Stromal cell of bone marrow (primary cell): ENCODE measurements at regions not wholly inside any gene's neighbourhood (a gene's known extent, or its start where the extent isn't known, plus 50 kb on each side); places are given as distances from the start of the nearest gene placed in this dataset.
A peak's percentile ranks its signal among the peaks of the same experiment; 100 is the strongest.

ENCODE experiments used
- DNase-seq: peaks from one replicate; pipeline ENCODE4 v3.0.0-alpha.2; 2012; ENCODE audit warnings: low read depth

DNA sequence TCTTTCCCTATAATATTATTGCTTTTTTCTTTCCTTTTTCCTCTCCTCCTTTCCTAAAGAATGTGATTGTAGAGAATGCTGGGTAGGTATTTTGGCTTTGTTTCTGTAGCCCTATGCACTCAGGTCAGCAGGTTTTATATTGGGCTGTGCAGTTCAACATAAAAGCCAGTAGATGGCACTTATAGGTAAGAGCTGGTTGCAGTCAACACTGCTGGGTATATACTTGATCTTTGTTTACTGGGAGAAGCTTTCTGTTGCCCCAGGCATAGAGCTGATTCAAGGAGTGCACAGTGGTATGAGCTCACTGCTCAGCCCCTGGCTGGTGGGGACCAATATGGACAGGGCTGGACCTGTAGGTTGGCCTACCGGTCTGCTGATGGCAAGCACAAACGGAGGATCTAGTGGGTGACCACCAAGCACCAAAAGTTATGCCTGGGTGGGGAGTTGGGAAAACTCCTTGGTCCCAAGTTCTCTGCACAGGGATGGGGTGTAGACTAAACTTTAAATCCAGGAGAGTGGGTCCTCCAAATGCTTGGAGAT, 378.9 kb downstream of the PMP22 start:
- no peak for DNase-seq

DNA sequence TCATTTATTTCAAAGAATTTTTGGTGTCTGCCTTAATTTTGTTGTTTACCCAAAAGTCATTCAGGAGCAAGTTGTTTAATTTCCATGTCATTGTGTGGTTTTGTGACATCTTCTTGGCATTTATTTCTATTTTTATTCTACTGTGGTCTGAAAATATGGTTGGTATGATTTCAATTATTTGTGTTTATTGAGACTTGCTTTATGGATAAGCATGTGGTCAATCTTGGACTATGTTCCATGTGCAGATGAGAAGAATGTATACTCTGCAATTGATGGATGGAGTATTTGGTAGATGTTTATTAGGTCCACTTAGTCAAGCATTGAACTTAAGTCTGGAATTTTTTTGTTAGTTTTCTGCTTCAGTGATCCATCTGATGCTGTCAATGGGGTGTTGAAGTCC, 383.0 kb downstream of the PMP22 start:
- DNase-seq = no peak

DNA sequence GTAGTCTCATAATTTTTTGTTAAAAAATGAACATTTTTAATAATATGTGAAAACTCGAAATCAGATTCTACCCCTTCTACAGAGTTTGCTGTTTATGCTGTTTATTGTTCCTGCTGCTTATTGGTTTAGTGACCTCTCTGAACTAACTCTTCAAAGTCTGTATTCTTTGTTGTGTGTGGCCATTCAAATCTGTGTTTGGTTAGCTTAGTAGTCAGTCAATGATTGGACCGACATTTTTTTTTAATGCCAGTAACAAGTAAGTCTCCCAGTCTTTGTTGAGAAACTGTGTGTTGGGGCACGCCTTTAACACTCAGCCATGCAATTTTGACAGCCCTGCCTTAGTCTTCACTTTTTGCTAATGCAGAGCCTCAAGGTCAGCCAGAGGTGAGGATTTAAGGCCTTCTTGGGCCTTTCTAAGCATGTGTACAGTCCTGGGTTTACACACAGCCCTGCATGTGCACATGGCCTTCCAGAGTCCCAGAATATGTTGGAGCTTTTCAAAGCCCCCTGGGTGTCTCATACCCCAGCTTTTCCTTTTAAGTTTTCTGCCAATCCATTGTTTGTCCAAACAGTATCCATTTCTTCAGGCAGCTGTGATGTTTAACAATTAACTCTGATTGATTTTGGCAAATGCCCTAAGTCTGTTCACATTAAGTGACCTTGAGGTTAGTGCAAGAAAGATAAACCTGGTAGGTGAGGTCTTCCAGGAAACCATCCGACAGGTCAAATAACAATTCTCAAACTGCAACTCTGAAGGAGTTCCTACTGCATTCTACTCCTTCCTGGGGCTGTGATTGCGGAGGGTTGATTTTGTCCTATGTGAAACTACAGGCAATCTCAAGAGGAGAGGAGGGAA, 389.3 kb downstream of the PMP22 start:
- no peak for DNase-seq

DNA sequence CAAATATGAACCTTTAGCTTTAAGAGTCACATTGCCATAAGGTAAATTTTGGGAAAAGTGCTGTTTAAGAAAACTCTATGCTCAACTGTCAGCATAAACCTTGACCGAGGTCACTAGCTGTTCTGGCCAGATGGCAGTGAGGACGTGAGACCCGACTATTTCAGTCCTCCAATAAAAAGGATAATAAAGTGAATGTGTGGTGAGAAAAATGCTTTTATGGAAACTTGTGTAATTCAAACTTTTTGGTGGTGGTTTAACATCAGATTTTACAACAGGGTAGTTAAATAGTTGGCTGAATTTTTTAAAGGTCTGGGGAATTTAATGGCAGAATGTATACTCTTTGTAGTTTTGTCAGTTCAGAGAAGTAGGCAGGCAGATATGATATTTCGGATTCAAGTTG, 391.1 kb downstream of the PMP22 start:
- DNase-seq = no peak

DNA sequence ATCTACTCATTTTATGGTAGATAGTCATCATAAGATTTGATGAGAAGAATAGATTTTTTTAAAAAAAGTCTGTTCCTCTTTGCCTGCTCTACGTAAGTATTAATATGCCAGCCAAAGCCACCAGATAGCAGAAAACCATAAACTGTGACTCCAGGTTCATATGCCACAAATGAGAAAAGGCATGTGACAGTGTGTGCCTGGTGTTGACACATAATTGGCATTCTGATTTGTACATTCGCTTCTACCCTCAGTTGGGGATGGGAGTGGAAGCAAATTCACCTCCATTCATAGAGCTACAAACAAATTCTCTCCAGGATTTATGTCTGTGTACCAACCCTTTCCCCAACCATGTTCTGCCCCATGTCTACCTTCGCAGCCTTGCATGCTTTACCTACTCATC, 391.6 kb downstream of the PMP22 start:
- no peak for DNase-seq

DNA sequence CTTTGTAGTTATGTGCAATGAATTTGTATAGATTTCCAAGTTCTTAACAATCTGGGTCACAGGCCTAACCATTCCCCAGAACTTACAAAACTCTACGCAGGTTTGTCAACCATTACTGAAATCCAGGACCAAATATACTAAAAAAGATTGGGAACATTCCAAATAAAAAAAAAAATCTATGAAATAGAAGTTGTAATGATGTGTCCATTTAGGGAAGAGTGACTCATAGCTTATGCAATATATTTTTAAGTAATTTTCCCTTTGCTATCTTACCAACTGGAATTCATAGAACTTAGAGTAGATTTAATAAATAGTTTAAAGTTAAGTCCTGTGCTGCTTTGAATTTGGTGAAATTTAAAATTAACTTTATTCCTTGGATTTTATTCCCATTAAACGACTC, 393.2 kb downstream of the PMP22 start:
- DNase-seq = peak; percentile 46

DNA sequence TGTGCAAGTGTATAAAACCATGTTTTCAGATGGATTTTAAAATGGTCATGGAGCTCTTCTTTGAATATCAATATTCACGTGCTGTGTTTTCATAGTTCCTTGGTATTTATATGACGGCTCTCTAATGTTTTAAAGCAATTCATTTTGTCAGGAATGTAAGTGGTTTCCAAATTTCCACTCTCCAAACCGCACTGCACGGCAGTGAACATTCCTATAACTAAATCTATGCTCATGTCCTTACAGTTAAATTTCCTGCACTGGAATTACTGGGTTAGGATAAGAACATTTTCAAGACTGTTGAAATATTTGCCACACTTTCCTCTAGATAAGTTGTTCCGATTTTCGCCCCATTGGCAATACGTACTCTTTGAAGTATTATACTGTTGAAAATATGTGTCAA, 398.9 kb downstream of the PMP22 start:
- DNase-seq = peak; percentile 58

DNA sequence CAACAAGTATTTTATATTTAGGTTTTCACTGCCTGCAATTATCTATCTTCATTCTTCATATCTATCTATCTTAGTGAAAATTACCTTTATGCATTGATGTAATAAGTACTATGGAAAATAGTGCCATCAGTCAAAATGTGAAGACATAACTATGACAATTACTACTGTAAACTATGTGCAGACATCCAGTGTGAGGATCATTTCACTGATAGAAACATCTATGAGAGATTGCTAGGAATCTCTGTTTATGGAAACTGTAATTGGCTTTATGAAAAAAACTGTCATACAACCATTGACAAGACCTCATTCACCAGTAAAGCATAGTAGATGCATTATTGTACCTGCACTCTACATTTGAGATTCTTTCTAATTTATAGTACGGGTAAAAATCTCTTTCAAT, 401.0 kb downstream of the PMP22 start:
- DNase-seq = no peak

DNA sequence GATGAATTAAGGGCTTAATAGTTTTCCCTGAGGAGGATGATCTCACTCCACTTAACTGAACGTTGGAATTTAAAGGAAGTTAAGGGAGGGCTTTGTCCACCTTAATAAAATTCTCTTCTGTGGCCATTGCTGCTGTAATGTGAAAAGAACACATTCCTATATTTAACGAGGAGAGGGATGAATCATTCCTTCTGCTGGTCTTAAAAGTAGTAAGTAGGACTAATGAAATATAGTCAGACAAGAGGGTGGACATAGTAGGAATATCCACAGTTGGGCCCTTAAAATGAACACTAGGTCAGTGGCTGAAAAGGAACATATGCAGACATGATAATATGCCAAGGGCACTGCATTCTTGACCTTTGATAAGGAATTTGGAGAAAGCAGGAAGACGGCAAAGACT, 405.6 kb downstream of the PMP22 start:
- DNase-seq = no peak

DNA sequence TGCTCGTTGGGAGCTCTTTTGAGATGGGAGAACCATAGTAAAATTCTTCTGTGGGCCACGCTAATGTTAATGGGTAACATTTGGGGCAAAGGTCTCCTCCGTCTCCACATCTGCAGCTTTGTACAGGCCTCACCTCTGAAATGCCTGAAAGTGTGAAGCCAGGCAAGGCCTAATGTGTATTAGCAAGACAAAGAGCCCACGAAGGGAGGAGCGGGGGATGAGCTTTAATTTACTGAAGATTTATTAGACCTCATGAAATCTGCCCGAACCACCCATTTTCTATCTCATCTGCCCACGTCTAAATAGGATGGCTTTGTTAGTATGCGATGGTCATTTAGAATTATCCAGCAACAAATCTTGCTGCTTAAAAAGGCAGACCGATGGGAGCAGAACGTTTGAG, 408.9 kb downstream of the PMP22 start:
- no peak for DNase-seq

DNA sequence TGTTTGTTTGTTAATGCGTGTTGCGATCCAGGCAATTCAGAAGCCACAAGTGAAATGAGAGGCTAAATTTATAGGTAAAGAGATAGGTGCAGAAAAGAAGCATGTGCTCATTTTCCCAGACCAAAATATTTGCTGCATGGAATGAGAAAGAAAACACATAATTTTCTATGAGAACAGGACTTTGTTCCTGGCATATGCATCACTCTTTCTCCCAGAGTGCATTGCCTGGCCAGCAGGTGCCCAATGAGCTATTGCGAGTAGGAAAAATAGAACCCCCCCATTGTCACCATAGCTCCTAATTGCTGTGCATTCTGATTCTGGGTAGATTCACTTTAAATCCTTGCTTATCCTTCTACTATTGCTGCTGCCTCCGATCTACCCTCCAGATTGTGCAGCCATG, 410.4 kb downstream of the PMP22 start:
- no peak for DNase-seq

DNA sequence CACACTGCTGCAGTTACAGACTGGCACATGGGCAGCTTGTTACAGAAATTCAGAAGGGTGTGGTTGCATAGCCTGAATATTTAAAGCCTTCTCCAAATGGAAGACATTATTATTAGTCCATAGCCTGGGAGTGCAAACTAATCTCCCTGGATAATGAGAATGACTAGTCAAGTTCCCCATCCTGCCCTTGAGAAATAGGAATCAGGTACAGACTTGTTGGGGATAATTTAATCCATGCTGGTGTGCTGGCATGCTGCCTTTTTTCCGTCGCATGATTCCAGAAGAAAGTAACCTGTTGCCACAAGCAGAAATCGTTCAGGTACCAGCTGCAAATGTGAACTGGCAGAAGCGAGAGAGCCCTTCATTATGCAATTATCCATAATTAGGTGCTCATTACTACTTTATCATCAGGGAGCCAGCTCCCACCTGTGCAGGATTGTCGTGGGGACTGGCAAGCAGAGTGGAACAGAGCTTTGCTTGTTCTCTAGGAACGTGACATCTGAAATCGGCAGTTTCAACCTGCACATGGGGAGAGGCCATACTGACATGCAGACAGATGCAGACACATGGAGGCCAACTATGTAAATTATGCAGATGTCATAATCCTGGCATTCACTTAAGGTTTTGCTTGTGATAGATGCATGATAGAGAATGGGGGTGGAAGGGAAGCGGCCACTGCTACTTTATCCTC, 419.4 kb downstream of the PMP22 start:
- no peak for DNase-seq

DNA sequence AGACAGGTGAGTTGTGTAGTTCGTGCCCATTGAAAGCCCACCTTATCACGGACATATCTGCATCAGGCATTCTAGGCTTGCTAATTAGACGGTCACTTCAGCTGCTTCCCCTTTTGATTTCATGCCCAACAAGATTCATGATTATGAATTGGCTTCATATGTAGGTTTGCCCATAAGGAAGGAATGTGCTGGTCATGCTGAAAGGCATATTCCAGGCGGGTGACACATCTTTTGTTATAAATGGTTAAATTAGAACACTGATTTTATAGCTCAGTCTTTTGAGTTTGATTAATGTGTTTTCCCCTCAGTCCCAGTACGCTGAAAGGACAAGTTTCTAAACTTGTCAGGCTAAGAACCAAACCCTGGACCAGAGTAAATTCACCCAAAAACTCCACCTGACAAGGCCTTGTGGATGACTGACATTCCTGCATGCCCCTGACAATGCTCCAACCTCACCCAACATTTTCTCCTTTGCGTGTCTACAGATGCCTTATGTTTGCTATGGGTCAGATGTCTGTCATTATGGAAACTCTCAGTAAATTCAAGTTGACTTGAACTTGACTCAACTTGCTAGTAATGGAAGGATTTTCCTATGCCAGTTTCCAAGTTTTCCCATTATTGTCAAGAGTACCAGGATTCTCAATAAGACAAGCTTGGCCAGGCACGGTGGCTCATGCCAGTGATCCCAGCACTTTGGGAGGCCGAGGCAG, 421.9 kb downstream of the PMP22 start:
- DNase-seq = no peak

DNA sequence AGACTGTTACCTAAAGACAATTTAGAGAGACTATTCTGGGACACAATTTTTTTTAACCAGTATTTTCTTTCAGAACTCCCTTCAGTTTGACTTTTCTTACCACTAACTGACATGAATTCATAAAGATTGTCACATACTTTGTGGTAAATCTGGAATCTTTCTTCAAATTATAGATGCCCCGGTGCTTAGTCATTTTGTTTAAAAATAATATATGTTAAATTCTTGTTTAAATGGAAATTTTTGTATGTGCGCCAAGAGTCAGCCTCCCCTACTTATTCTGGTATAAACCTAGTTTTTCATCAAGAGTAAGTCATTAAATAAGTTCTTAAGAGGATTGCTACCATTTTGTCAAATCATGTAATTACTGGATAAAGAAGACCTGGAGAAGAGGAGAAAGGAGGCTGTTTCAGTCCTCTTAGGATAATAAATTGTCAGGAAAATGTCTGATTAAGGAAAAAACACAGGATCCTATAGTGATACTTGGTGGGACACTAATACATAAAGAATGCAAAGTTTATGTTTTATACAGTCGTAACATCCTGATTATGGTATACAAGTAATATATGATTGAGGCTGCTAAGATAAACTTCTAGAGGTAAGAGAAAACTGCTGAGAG, 424.4 kb downstream of the PMP22 start:
- no peak for DNase-seq

DNA sequence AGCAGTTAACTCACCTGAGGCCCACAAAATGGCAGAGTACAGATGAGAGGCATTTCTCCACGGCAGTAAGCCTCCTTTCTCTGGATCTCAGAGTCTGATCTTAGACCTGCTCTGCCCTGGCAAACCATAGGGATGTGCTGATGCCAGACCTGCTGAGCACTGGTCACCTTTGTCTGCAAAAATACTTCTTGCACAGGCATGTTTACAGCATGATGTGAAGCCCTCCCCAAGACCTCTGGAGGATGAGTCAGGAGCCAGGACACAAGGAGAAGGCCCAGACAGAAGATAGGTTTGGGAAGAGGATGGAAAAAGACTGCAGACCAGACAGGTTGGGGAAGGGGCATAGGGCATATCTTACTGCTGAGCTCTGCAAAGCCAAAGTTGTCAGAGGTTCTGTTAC, 426.6 kb downstream of the PMP22 start:
- no peak for DNase-seq

DNA sequence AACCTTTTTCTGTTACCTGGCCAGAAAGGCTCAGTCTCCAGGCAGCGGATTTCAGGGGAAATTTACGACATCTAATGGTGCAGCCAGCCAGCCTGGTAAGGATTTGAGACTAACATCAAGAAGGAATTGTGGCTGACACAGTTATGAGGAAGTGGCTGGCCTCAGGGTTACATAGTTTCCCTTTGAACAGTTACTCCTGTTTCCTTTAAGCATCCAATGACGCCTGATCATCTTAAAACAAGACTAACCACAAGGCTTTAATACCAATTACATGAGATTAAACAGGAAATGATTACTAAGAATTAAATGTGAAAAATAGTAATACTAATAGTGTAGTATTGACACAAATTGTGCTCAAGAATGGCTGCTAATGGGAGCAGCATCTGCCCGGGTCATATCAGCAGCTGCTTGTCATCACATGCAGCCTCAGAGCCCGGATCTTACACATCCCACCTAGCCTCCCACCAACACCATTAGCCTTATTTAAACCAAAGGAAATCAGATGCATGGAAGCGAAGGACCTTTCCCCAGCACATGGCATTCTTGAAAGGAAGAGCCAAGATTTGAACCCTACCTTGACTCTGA, 431.8 kb downstream of the PMP22 start:
- DNase-seq = peak; percentile 28

DNA sequence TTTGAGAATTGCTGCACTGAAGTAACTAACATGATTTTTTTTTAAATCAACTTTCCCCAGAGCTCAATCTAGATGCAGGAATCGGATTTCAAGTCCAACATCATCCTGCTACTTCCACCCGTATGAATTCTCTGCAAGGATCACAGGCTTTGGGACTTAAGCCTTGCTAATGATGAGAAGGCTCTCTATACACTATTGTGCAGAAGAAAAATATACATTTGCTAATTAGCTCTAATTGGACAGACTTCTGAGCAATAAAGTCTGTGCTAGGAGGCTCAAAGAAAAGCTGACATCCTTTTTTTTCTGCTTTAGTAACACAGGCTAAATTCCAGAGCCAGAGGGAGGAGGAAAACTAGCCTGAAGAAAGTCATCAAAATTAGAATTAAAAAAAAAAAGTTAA, 433.6 kb downstream of the PMP22 start:
- no peak for DNase-seq

DNA sequence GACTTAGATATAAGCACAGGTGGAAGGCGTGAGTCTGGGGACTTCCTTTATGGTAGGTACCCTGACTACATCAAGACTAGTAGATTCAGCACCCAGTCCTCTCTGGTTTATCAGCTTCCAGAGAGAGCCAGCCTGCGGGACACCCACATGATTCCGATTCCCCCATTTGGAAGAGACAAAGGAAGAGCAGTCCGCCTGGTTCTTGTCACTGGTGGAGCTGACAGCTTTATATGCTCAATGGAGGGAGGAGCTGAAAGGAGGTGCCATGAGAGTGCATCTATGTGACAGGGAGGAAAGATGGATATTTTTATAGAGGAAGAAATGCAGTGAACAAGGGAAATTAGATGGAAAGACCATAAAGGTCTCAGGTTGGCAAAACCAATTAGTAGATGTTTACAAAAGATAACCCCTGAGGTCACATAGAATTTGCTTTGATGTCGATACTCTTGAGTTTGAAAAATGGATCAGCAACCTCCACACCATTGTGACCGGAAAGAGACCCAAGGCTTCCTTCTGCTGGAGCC, 437.7 kb downstream of the PMP22 start:
- no peak for DNase-seq

DNA sequence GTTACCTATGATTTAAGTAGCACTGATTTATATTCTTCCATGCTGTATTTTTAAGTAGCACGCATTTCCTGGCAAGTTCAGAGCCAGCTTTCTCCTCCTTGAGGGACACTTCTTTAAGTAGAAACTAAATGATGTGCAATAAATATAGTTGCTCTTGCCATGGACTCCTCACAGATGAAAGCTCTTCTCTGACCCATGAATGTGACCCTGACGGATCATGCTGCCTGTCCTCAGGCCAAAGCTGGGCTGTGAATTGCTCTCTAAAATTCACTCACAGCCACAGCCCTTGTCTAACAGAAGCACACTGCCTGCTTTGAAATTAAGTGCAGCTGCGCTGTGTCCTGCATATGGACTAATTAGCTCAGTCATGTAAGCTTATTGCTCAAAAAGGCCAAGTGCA, 438.8 kb downstream of the PMP22 start:
- DNase-seq = no peak

DNA sequence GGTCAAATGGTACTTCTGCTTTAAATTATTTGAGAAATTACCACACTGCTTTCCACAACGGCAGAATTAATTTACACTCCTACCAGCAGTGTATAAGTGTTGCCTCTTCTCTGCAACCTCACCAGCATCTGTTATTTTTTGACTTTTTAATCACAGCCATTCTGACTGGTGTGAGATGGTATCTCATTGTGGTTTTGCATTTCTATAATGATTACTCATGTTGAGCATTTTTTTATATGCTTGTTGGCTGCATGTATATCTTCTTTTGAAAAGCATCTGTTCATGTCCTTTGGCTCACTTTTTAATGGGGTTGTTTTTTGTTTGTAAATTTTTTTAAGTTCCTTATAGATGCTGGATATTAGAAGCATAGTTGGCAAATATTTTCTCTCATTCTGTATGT, 446.7 kb downstream of the PMP22 start:
- DNase-seq = no peak

DNA sequence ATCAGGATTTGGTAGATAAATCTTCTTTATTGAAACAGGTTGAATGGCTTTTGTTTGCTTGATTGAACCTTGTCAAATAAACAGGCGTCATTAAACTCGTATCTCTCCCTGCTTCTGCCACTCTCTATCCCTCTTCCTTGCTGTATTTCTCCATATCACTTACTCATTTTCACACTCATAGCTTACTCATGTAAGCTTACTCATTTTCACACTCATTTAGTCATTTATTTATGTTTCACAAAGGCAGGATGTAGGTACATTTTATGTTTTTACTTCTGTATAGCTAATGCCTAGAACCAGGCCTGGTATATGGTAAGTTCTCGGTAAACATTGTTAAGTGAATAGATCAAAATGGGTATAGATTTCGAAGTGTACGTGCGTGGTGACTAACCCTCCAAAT, 450.0 kb downstream of the PMP22 start:
- DNase-seq = no peak
